Gastrocnemius medialis (tissue), 4 donors: ENCODE measurements at regions not wholly inside any gene's neighbourhood (a gene's known extent, or its start where the extent isn't known, plus 50 kb on each side); places are given as distances from the start of the nearest gene placed in this dataset.

Experiments
- ATAC-seq, 2 donors: fragments of 150-250 bp; one replicate each; pipeline ENCODE4 v1.9.1; 2016
- DNase-seq, 2 donors: peaks; one replicate each; pipeline ENCODE4 v3.0.0-alpha.2; 2019
- H3K27ac ChIP-seq, 4 donors: fragments of 200-600 bp; sonication (generic); 1 replicate in 1 of 4; 2 replicates in 3 of 4; pipeline ENCODE4 v1.5.1; 2016 to 2018; ENCODE audit warnings: mild to moderate bottlenecking in 2 of 4, moderate library complexity in 1 of 4
- H3K27me3 ChIP-seq, 3 donors: fragments of 200-600 bp; sonication (generic) in 2 of 3; 1 replicate in 1 of 3; 2 replicates in 2 of 3; pipeline versions ENCODE4 v1.5.1 to v1.6.0; 2016 to 2019; ENCODE audit warnings: mild to moderate bottlenecking in 1 of 3, moderate library complexity in 1 of 3
- H3K36me3 ChIP-seq, 2 donors: fragments of 200-600 bp; sonication (generic) in 1 of 2; one replicate each; pipeline ENCODE4 v1.5.1; 2017 to 2018
- H3K4me1 ChIP-seq, 2 donors: fragments of 200-600 bp; sonication (generic) in 1 of 2; one replicate each; pipeline ENCODE4 v1.5.1; 2016 to 2017; ENCODE audit warnings: mild to moderate bottlenecking in 2 of 2
- H3K4me3 ChIP-seq, 4 donors: fragments of 200-600 bp; sonication (generic) in 3 of 4; 1 replicate in 1 of 4; 2 replicates in 3 of 4; pipeline ENCODE4 v1.5.1; 2016 to 2019; ENCODE audit warnings: mild to moderate bottlenecking in 2 of 4
- H3K9me3 ChIP-seq, 3 donors: fragments of 200-600 bp; sonication (generic) in 2 of 3; 1 replicate in 1 of 3; 2 replicates in 2 of 3; pipeline ENCODE4 v1.5.1; 2016 to 2019
- CTCF ChIP-seq, 5 experiments: fragments of 450-650 bp in 3 of 5; fragments of 200-600 bp in 2 of 5; sonication (generic) in 2 of 5; IDR thresholded peaks in 4 of 5; conservative IDR thresholded peaks in 1 of 5; 1 replicate in 4 of 5; 2 replicates in 1 of 5; pipeline ENCODE4 v1.5.1; 2016 to 2019; ENCODE audit warnings: antibody characterized with exemption in 5 of 5, mild to moderate bottlenecking in 3 of 5, moderate library complexity in 3 of 5
- POLR2A ChIP-seq, 2 donors: fragments of 450-650 bp; IDR thresholded peaks; one replicate each; pipeline ENCODE4 v1.6.1; 2017; ENCODE audit warnings: antibody characterized with exemption in 2 of 2, mild to moderate bottlenecking in 2 of 2, moderate library complexity in 2 of 2
- in situ Hi-C, 4 donors: fragments of 200-750 bp; cut with MboI; loops; one replicate each; pipeline versions ENCODE4 v1.15.0 to v1.8.0; 2017; ENCODE audit warnings: low sequenced_read_pairs in 4 of 4
- intact Hi-C: fragments of 100-400 bp; cut with DNase I; formaldehyde crosslinking; loops from one replicate; pipeline ENCODE4 v1.15.1; 2023; ENCODE audit warnings: low total_unique reads

GRCh38 chr14:82309199-82309598 is 775.5 kb upstream of the SEL1L start:
- H3K4me3 ChIP-seq = no peak overlapping the region
- no peaks in the 10 kb centered on the region for H3K4me1 ChIP-seq
- TF ChIP-seq CTCF (IDR thresholded peaks at IDR 0.05 in 4 of 5, conservative IDR thresholded peaks at IDR 0.05 in 1 of 5) (no peak), POLR2A (IDR thresholded peaks at IDR 0.05) (no peak)
- H3K27ac ChIP-seq = no peak overlapping the region
- no peaks in the 10 kb centered on the region for H3K36me3 ChIP-seq
- no peaks in the 10 kb centered on the region for H3K9me3 ChIP-seq
- in situ Hi-C loops (no loop called here), intact Hi-C loops (no loop called here)
- no peaks in the 10 kb centered on the region for H3K27me3 ChIP-seq
- ATAC-seq (no peak), DNase-seq (no peak)

GRCh38 chr14:82313889-82314288 is 780.2 kb upstream of the SEL1L start:
- intact Hi-C loops (no loop called here), in situ Hi-C loops (no loop called here)
- H3K27ac ChIP-seq = no peak overlapping the region
- no peak overlapping the region for H3K4me3 ChIP-seq
- H3K4me1 ChIP-seq = no peaks in the 10 kb centered on the region
- no peaks in the 10 kb centered on the region for H3K36me3 ChIP-seq
- no peaks in the 10 kb centered on the region for H3K27me3 ChIP-seq
- no peak for ATAC-seq
- TF ChIP-seq POLR2A (IDR thresholded peaks at IDR 0.05) (no peak), CTCF (IDR thresholded peaks at IDR 0.05 in 4 of 5, conservative IDR thresholded peaks at IDR 0.05 in 1 of 5) (no peak)
- no peaks in the 10 kb centered on the region for H3K9me3 ChIP-seq
- DNase-seq = no peak

GRCh38 chr14:82328442-82328841 is 794.8 kb upstream of the SEL1L start:
- H3K4me3 ChIP-seq = no peak overlapping the region
- no peak for TF ChIP-seq CTCF (IDR thresholded peaks at IDR 0.05 in 4 of 5, conservative IDR thresholded peaks at IDR 0.05 in 1 of 5)
- no peak for TF ChIP-seq POLR2A (IDR thresholded peaks at IDR 0.05)
- ATAC-seq (no peak), DNase-seq (no peak)
- peaks cover 0 to 2% of the 10 kb centered on the region in 2 donors for H3K36me3 ChIP-seq
- H3K4me1 ChIP-seq = no peaks in the 10 kb centered on the region
- intact Hi-C loops (no loop called here), in situ Hi-C loops (no loop called here)
- no peaks in the 10 kb centered on the region for H3K9me3 ChIP-seq
- H3K27me3 ChIP-seq = no peaks in the 10 kb centered on the region
- no peak overlapping the region for H3K27ac ChIP-seq

GRCh38 chr14:82341261-82341810 is 807.7 kb upstream of the SEL1L start:
- Histone ChIP-seq H3K4me1 (no peaks in the 10 kb centered on the region), H3K9me3 (no peaks in the 10 kb centered on the region), H3K4me3 (no peak overlapping the region), H3K27me3 (no peaks in the 10 kb centered on the region), H3K36me3 (no peaks in the 10 kb centered on the region), H3K27ac (no peak overlapping the region)
- DNase-seq (no peak), ATAC-seq (no peak)
- intact Hi-C loops (no loop called here), in situ Hi-C loops (no loop called here)
- TF ChIP-seq POLR2A (IDR thresholded peaks at IDR 0.05) (no peak), CTCF (IDR thresholded peaks at IDR 0.05 in 4 of 5, conservative IDR thresholded peaks at IDR 0.05 in 1 of 5) (no peak)

- Histone ChIP-seq H3K27ac (no peak overlapping the region), H3K4me3 (no peak overlapping the region), H3K9me3 (no peaks in the 10 kb centered on the region), H3K27me3 (no peaks in the 10 kb centered on the region), H3K36me3 (no peaks in the 10 kb centered on the region), H3K4me1 (no peaks in the 10 kb centered on the region)
- ATAC-seq (no peak), DNase-seq (no peak)
- intact Hi-C loops (no loop called here), in situ Hi-C loops (no loop called here)
- TF ChIP-seq CTCF (IDR thresholded peaks at IDR 0.05 in 4 of 5, conservative IDR thresholded peaks at IDR 0.05 in 1 of 5) = no peak
- no peak for TF ChIP-seq POLR2A (IDR thresholded peaks at IDR 0.05)
Measured at GRCh38 chr14:82342596-82342995, 808.9 kb upstream of the SEL1L start.
